Breast epithelium (tissue), 4 donors: ENCODE measurements at regions not wholly inside any gene's neighbourhood (a gene's known extent, or its start where the extent isn't known, plus 50 kb on each side); places are given as distances from the start of the nearest gene placed in this dataset.

Experiments
- DNase-seq, 2 donors: peaks; one replicate each; pipeline ENCODE4 v3.0.0-alpha.2; 2019; ENCODE audit warnings: low spot score in 2 of 2
- H3K27ac ChIP-seq, 2 donors: fragments of 200-600 bp; sonication (generic) in 1 of 2; one replicate each; pipeline ENCODE4 v1.5.1; 2016 to 2019; ENCODE audit warnings: mild to moderate bottlenecking in 1 of 2
- H3K27me3 ChIP-seq, 2 donors: fragments of 200-600 bp; sonication (generic) in 1 of 2; one replicate each; pipeline versions ENCODE4 v1.5.1 to v1.6.0; 2017 to 2019; ENCODE audit warnings: control low read depth in 1 of 2, mild to moderate bottlenecking in 1 of 2
- H3K36me3 ChIP-seq: fragments of 200-600 bp; one replicate; pipeline ENCODE4 v1.5.1; 2019
- H3K4me1 ChIP-seq, 2 donors: fragments of 200-600 bp; sonication (generic); one replicate each; pipeline ENCODE4 v1.5.1; 2016 to 2019; ENCODE audit warnings: control low read depth in 1 of 2
- H3K4me3 ChIP-seq, 3 donors: fragments of 200-600 bp; sonication (generic); 1 replicate in 2 of 3; 2 replicates in 1 of 3; pipeline ENCODE4 v1.5.1; 2016 to 2019; ENCODE audit warnings: mild to moderate bottlenecking in 3 of 3, moderate library complexity in 2 of 3
- H3K9me3 ChIP-seq, 2 donors: fragments of 200-600 bp; sonication (generic) in 1 of 2; one replicate each; pipeline ENCODE4 v1.5.1; 2016 to 2019; ENCODE audit warnings: control low read depth in 1 of 2
- POLR2A ChIP-seq: fragments of 450-650 bp; IDR thresholded peaks from one replicate; pipeline ENCODE4 v1.6.1; 2016; ENCODE audit warnings: antibody characterized with exemption, mild to moderate bottlenecking, moderate library complexity
- POLR2AphosphoS5 ChIP-seq, 3 donors: sonication (generic); formaldehyde crosslinking; IDR thresholded peaks; one replicate each; pipeline ENCODE4 v1.6.1; 2017; ENCODE audit warnings: antibody characterized with exemption in 3 of 3
- intact Hi-C: fragments of 100-400 bp; cut with DNase I; formaldehyde crosslinking; loops from one replicate; pipeline ENCODE4 v1.15.1; 2023; ENCODE audit warnings: low total_unique reads
- TF ChIP-seq, protein P1 (sequence below), 3 donors: fragments of 450-650 bp; IDR thresholded peaks; one replicate each; pipeline ENCODE4 v1.5.1; 2016 to 2017; ENCODE audit warnings: antibody characterized with exemption in 3 of 3, mild to moderate bottlenecking in 3 of 3, moderate library complexity in 3 of 3

DNA sequence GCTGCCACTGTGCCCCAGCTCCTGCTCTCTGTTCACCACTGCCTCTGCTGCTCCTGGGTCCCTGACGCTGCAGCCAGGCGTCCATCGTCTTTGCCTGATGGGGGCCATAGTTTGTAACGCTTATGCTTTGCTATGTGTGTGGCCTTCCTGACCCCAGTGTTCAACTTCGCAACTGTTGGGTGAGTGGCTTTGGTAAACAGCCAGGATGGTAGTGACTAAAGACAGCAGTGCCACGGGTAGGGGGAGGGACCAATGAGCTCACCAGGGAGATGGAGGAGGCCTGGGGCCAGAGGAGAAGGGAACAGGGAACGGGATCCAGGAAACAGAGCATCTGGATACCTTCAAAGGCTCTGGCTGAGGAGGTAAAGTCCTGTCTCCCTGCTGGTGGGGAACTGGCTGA, 75.9 kb upstream of the ALDH1L1 start:
- H3K36me3 ChIP-seq = no peaks in the 10 kb centered on the region

GRCh38 chr3:126253072-126253471, 72.7 kb upstream of the ALDH1L1 start:
- DNase-seq = no peak
- Histone ChIP-seq H3K27me3 (no peaks in the 10 kb centered on the region), H3K4me1 (no peaks in the 10 kb centered on the region), H3K27ac (no peak overlapping the region), H3K4me3 (no peak overlapping the region), H3K9me3 (no peaks in the 10 kb centered on the region), H3K36me3 (no peaks in the 10 kb centered on the region)
- TF ChIP-seq POLR2AphosphoS5 (IDR thresholded peaks at IDR 0.05) = no peak
- TF ChIP-seq, protein P1, sequence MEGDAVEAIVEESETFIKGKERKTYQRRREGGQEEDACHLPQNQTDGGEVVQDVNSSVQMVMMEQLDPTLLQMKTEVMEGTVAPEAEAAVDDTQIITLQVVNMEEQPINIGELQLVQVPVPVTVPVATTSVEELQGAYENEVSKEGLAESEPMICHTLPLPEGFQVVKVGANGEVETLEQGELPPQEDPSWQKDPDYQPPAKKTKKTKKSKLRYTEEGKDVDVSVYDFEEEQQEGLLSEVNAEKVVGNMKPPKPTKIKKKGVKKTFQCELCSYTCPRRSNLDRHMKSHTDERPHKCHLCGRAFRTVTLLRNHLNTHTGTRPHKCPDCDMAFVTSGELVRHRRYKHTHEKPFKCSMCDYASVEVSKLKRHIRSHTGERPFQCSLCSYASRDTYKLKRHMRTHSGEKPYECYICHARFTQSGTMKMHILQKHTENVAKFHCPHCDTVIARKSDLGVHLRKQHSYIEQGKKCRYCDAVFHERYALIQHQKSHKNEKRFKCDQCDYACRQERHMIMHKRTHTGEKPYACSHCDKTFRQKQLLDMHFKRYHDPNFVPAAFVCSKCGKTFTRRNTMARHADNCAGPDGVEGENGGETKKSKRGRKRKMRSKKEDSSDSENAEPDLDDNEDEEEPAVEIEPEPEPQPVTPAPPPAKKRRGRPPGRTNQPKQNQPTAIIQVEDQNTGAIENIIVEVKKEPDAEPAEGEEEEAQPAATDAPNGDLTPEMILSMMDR (IDR thresholded peaks at IDR 0.05) = no peak
- TF ChIP-seq POLR2A = no peak
- intact Hi-C loops = no loop called here

More for the DNA sequence above, 75.9 kb upstream of the ALDH1L1 start:
- no peak for TF ChIP-seq POLR2A
- TF ChIP-seq, protein P1 (IDR thresholded peaks at IDR 0.05) = no peak
- intact Hi-C loops = loop anchor here (5.0 kb wide), 1 partner anchor 131 kb away; no protein-coding TSS in a partner anchor
- Histone ChIP-seq H3K27me3 (no peaks in the 10 kb centered on the region), H3K9me3 (no peaks in the 10 kb centered on the region), H3K4me1 (no peaks in the 10 kb centered on the region), H3K4me3 (no peak overlapping the region), H3K27ac (no peak overlapping the region)
- DNase-seq = no peak

GRCh38 chr3:126252373-126252772, 72.0 kb upstream of the ALDH1L1 start:
- intact Hi-C loops = no loop called here
- no peaks in the 10 kb centered on the region for H3K4me1 ChIP-seq
- H3K9me3 ChIP-seq = no peaks in the 10 kb centered on the region
- TF ChIP-seq POLR2A = no peak
- TF ChIP-seq, protein P1 (IDR thresholded peaks at IDR 0.05) = no peak
- no peak for DNase-seq
- no peak overlapping the region for H3K4me3 ChIP-seq
- H3K27me3 ChIP-seq = no peaks in the 10 kb centered on the region
- no peak overlapping the region for H3K27ac ChIP-seq
- no peaks in the 10 kb centered on the region for H3K36me3 ChIP-seq

- intact Hi-C loops = no loop called here
- Histone ChIP-seq H3K27ac (no peak overlapping the region), H3K4me1 (no peaks in the 10 kb centered on the region), H3K27me3 (no peaks in the 10 kb centered on the region), H3K4me3 (no peak overlapping the region), H3K36me3 (no peaks in the 10 kb centered on the region), H3K9me3 (no peaks in the 10 kb centered on the region)
- no peak for DNase-seq
- TF ChIP-seq POLR2AphosphoS5 (IDR thresholded peaks at IDR 0.05) = no peak
- TF ChIP-seq, protein P1 (IDR thresholded peaks at IDR 0.05) = peak in 2 of 3 donors; percentile 13 to 24
Observed at GRCh38 chr3:126245811-126246727, 65.7 kb upstream of the ALDH1L1 start.
